ENCODE measurements at regions not wholly inside any gene's neighbourhood (a gene's known extent, or its start where the extent isn't known, plus 50 kb on each side); places are given as distances from the start of the nearest gene placed in this dataset.

- H3K36me3 ChIP-seq (ENCODE audit: control insufficient read depth in 2 of 2, extremely low read depth in 1 of 2, insufficient read depth in 2 of 2, low read length in 2 of 2): no peaks in the 10 kb centered on the region
- no peaks in the 10 kb centered on the region for H3K9me1 ChIP-seq (ENCODE audit: control insufficient read depth, extremely low read depth, insufficient read depth, low read length)
- H2AFZ ChIP-seq (ENCODE audit: control insufficient read depth, low read length): no peak overlapping the region
- H3K4me2 ChIP-seq (ENCODE audit: control insufficient read depth, extremely low read depth, insufficient read depth, low read depth, low read length): no peak overlapping the region
- H3K27ac ChIP-seq (ENCODE audit: control insufficient read depth, insufficient read depth, low read length): no peak overlapping the region
- TF ChIP-seq, protein P1, sequence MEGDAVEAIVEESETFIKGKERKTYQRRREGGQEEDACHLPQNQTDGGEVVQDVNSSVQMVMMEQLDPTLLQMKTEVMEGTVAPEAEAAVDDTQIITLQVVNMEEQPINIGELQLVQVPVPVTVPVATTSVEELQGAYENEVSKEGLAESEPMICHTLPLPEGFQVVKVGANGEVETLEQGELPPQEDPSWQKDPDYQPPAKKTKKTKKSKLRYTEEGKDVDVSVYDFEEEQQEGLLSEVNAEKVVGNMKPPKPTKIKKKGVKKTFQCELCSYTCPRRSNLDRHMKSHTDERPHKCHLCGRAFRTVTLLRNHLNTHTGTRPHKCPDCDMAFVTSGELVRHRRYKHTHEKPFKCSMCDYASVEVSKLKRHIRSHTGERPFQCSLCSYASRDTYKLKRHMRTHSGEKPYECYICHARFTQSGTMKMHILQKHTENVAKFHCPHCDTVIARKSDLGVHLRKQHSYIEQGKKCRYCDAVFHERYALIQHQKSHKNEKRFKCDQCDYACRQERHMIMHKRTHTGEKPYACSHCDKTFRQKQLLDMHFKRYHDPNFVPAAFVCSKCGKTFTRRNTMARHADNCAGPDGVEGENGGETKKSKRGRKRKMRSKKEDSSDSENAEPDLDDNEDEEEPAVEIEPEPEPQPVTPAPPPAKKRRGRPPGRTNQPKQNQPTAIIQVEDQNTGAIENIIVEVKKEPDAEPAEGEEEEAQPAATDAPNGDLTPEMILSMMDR (optimal IDR thresholded peaks at IDR 0.05 in 1 of 3, IDR thresholded peaks at IDR 0.05 in 1 of 3, conservative IDR thresholded peaks at IDR 0.05 in 1 of 3; ENCODE audit: extremely low read depth in 1 of 3, insufficient read depth in 2 of 3, low read length in 3 of 3): no peak
- TF ChIP-seq EZH2 (IDR thresholded peaks at IDR 0.05; ENCODE audit: low read length): no peak
- no peaks in the 10 kb centered on the region for H3K4me1 ChIP-seq (ENCODE audit: control insufficient read depth, extremely low read depth, insufficient read depth, low read length)
- no peaks in the 10 kb centered on the region for H3K27me3 ChIP-seq (ENCODE audit: control insufficient read depth, extremely low read depth, insufficient read depth, low read length)
- no peak for DNase-seq (ENCODE audit: low read depth, low spot score)
- no peaks in the 10 kb centered on the region for H4K20me1 ChIP-seq (ENCODE audit: control insufficient read depth, extremely low read depth, insufficient read depth, low read length)
- no peak overlapping the region for H3K9ac ChIP-seq (ENCODE audit: control insufficient read depth, extremely low read depth, insufficient read depth, low read length)
- H3K9me3 ChIP-seq (ENCODE audit: control insufficient read depth, low read depth, low read length): no peaks in the 10 kb centered on the region
- FAIRE-seq: no peak
- H3K4me3 ChIP-seq (ENCODE audit: control insufficient read depth in 2 of 3, extremely low read depth in 1 of 3, insufficient read depth in 2 of 3, low read depth in 1 of 3, low read length in 3 of 3): no peak overlapping the region
- dilution Hi-C loops (cut with MboI; ENCODE audit: extremely low pct_ligation_motif_present, low sequenced_read_pairs): no loop called here
- H3K79me2 ChIP-seq (ENCODE audit: control insufficient read depth, insufficient read depth, low read length): no peaks in the 10 kb centered on the region
Measured at GRCh38 chr6:156256161-156256560, 521.0 kb upstream of the ARID1B start.

- dilution Hi-C loops (cut with MboI; ENCODE audit: extremely low pct_ligation_motif_present, low sequenced_read_pairs): no loop called here
- no peak overlapping the region for H3K27ac ChIP-seq (ENCODE audit: control insufficient read depth, insufficient read depth, low read length)
- H4K20me1 ChIP-seq (ENCODE audit: control insufficient read depth, extremely low read depth, insufficient read depth, low read length): no peaks in the 10 kb centered on the region
- no peaks in the 10 kb centered on the region for H3K9me3 ChIP-seq (ENCODE audit: control insufficient read depth, low read depth, low read length)
- H3K9me1 ChIP-seq (ENCODE audit: control insufficient read depth, extremely low read depth, insufficient read depth, low read length): no peaks in the 10 kb centered on the region
- no peak overlapping the region for H3K4me3 ChIP-seq (ENCODE audit: control insufficient read depth in 2 of 3, extremely low read depth in 1 of 3, insufficient read depth in 2 of 3, low read depth in 1 of 3, low read length in 3 of 3)
- no peak for DNase-seq (ENCODE audit: low read depth, low spot score)
- FAIRE-seq: no peak
- H3K4me1 ChIP-seq (ENCODE audit: control insufficient read depth, extremely low read depth, insufficient read depth, low read length): no peaks in the 10 kb centered on the region
- no peaks in the 10 kb centered on the region for H3K27me3 ChIP-seq (ENCODE audit: control insufficient read depth, extremely low read depth, insufficient read depth, low read length)
- no peak for TF ChIP-seq EZH2 (IDR thresholded peaks at IDR 0.05; ENCODE audit: low read length)
- TF ChIP-seq, protein P1 (optimal IDR thresholded peaks at IDR 0.05 in 1 of 3, IDR thresholded peaks at IDR 0.05 in 1 of 3, conservative IDR thresholded peaks at IDR 0.05 in 1 of 3; ENCODE audit: extremely low read depth in 1 of 3, insufficient read depth in 2 of 3, low read length in 3 of 3): no peak
- no peak overlapping the region for H3K4me2 ChIP-seq (ENCODE audit: control insufficient read depth, extremely low read depth, insufficient read depth, low read depth, low read length)
- H3K36me3 ChIP-seq (ENCODE audit: control insufficient read depth in 2 of 2, extremely low read depth in 1 of 2, insufficient read depth in 2 of 2, low read length in 2 of 2): no peaks in the 10 kb centered on the region
- H3K79me2 ChIP-seq (ENCODE audit: control insufficient read depth, insufficient read depth, low read length): no peaks in the 10 kb centered on the region
- no peak overlapping the region for H2AFZ ChIP-seq (ENCODE audit: control insufficient read depth, low read length)
- no peak overlapping the region for H3K9ac ChIP-seq (ENCODE audit: control insufficient read depth, extremely low read depth, insufficient read depth, low read length)
Measured at GRCh38 chr6:156254240-156254639, 522.9 kb upstream of the ARID1B start.

All from keratinocyte (primary cell).